Neural cell (in vitro differentiated cells): ENCODE measurements at regions not wholly inside any gene's neighbourhood (a gene's known extent, or its start where the extent isn't known, plus 50 kb on each side); places are given as distances from the start of the nearest gene placed in this dataset.

Experiments
- H2AFZ ChIP-seq: fragments of 200-600, 300-800 bp; sonication (generic), shearing (Covaris generic); 2 replicates; pipeline ENCODE4 v1.6.0; 2014; ENCODE audit warnings: low read depth, mild to moderate bottlenecking, antibody characterized with exemption, low read length, moderate library complexity
- H3F3A ChIP-seq: fragments of 200-600 bp; shearing (Covaris generic); 2 replicates; pipeline ENCODE4 v1.6.1; 2016; ENCODE audit warnings: mild to moderate bottlenecking, moderate library complexity, mixed read lengths, antibody characterized with exemption, low read length; ENCODE audit not compliant: insufficient read depth, poor library complexity, severe bottlenecking
- H3K27ac ChIP-seq: fragments of 200-600, 300-800 bp; sonication (generic), shearing (Covaris generic); 2 replicates; pipeline ENCODE4 v1.5.1; 2014; ENCODE audit warnings: mild to moderate bottlenecking, low read length, moderate library complexity
- H3K27me3 ChIP-seq: fragments of 300-800, 200-600 bp; sonication (generic), shearing (Covaris generic); 2 replicates; pipeline ENCODE4 v1.6.0; 2014; ENCODE audit warnings: mild to moderate bottlenecking, low read depth, low read length, moderate library complexity; ENCODE audit not compliant: insufficient read depth
- H3K36me3 ChIP-seq: fragments of 300-800, 200-600 bp; sonication (generic), shearing (Covaris generic); 2 replicates; pipeline ENCODE4 v1.5.1; 2014; ENCODE audit warnings: mild to moderate bottlenecking, antibody characterized with exemption, low read length, moderate library complexity; ENCODE audit not compliant: insufficient read depth
- H3K4me2 ChIP-seq: fragments of 300-800, 200-600 bp; sonication (generic), shearing (Covaris generic); 2 replicates; pipeline ENCODE4 v1.6.0; 2014; ENCODE audit warnings: mild to moderate bottlenecking, low read length
- H3K4me3 ChIP-seq: fragments of 300-800, 200-600 bp; sonication (generic), shearing (Covaris generic); 2 replicates; pipeline ENCODE4 v1.5.1; 2014; ENCODE audit warnings: mild to moderate bottlenecking, low read length, moderate library complexity
- H3K79me2 ChIP-seq: fragments of 200-600 bp; shearing (Covaris generic); replicated peaks from 2 replicates; pipeline ENCODE4 v1.6.0; 2014; ENCODE audit warnings: mild to moderate bottlenecking, low read length, moderate library complexity; ENCODE audit not compliant: insufficient read depth
- H3K9ac ChIP-seq: fragments of 300-800, 200-600 bp; sonication (generic), shearing (Covaris generic); 2 replicates; pipeline ENCODE4 v1.6.1; 2016; ENCODE audit warnings: mild to moderate bottlenecking, low read length, mixed read lengths
- H3K9me2 ChIP-seq: fragments of 200-600 bp; shearing (Covaris generic); 2 replicates; pipeline ENCODE4 v1.6.1; 2016; ENCODE audit warnings: mild to moderate bottlenecking, low read length, mixed read lengths; ENCODE audit not compliant: insufficient read depth
- H3K9me3 ChIP-seq: fragments of 200-600, 300-800 bp; sonication (generic), shearing (Covaris generic); 2 replicates; pipeline ENCODE4 v1.6.1; 2016; ENCODE audit warnings: mild to moderate bottlenecking, mixed run types, low read length, moderate library complexity, mixed read lengths
- H4K20me1 ChIP-seq: fragments of 200-600 bp; shearing (Covaris generic); 2 replicates; pipeline ENCODE4 v1.6.1; 2016; ENCODE audit warnings: mild to moderate bottlenecking, mixed run types; ENCODE audit not compliant: insufficient read depth
- CTCF ChIP-seq: fragments of 450-650 bp; IDR thresholded peaks from 2 replicates; pipeline ENCODE4 v1.5.1; 2014; ENCODE audit warnings: antibody characterized with exemption, mild to moderate bottlenecking, moderate library complexity; ENCODE audit not compliant: poor library complexity, severe bottlenecking
- EP300 ChIP-seq: fragments of 450-650 bp; conservative IDR thresholded peaks from 2 replicates; pipeline ENCODE4 v1.6.1; 2014; ENCODE audit warnings: antibody characterized with exemption, mild to moderate bottlenecking, moderate library complexity; ENCODE audit not compliant: poor library complexity, severe bottlenecking
- EZH2 ChIP-seq: fragments of 200-600, 300-800 bp; shearing (Covaris generic), sonication (generic); IDR thresholded peaks from 2 replicates; pipeline ENCODE4 v1.6.1; 2014; ENCODE audit warnings: antibody characterized with exemption, low read length, borderline replicate concordance, mild to moderate bottlenecking; ENCODE audit not compliant: insufficient read depth, poor library complexity, severe bottlenecking
- MXI1 ChIP-seq: fragments of 450-650 bp; conservative IDR thresholded peaks from 2 replicates; pipeline ENCODE4 v1.6.1; 2014; ENCODE audit warnings: antibody characterized with exemption, mild to moderate bottlenecking; ENCODE audit not compliant: poor library complexity, severe bottlenecking
- POLR2AphosphoS5 ChIP-seq: IDR thresholded peaks from 2 replicates; pipeline ENCODE4 v1.6.1; 2012
- RAD21 ChIP-seq: fragments of 450-650 bp; conservative IDR thresholded peaks from 2 replicates; pipeline ENCODE4 v1.6.1; 2014; ENCODE audit warnings: antibody characterized with exemption, mild to moderate bottlenecking, moderate library complexity
- REST ChIP-seq: IDR thresholded peaks from 2 replicates; pipeline ENCODE4 v1.6.1; 2012; ENCODE audit warnings: borderline replicate concordance
- SMC3 ChIP-seq: fragments of 450-650 bp; conservative IDR thresholded peaks from 2 replicates; pipeline ENCODE4 v1.6.1; 2014; ENCODE audit warnings: antibody characterized with exemption, mild to moderate bottlenecking, moderate library complexity; ENCODE audit not compliant: poor library complexity
- TAF1 ChIP-seq: IDR thresholded peaks from 2 replicates; pipeline ENCODE4 v1.6.1; 2012; ENCODE audit warnings: low read depth

- Histone ChIP-seq H3K79me2 (no peaks in the 10 kb centered on the region), H3K36me3 (no peaks in the 10 kb centered on the region), H3K9ac (no peak overlapping the region), H3K4me2 (no peak overlapping the region), H3K4me3 (no peak overlapping the region), H3F3A (no peaks in the 10 kb centered on the region), H3K9me3 (no peaks in the 10 kb centered on the region), H3K27me3 (no peaks in the 10 kb centered on the region), H4K20me1 (no peaks in the 10 kb centered on the region), H3K27ac (no peak overlapping the region), H3K9me2 (no peaks in the 10 kb centered on the region), H2AFZ (no peak overlapping the region)
- peak; percentile 81 for TF ChIP-seq RAD21
- peak; percentile 74 for TF ChIP-seq CTCF
- peak; percentile 73 for TF ChIP-seq SMC3
- TF ChIP-seq EZH2: no peak
- no peak for TF ChIP-seq REST
Measured at GRCh38 chr20:59412875-59413284, 112.5 kb downstream of the EDN3 start.

GRCh38 chr20:59413326-59413865 lies 113.0 kb downstream of the EDN3 start:
- no peak overlapping the region for H3K4me3 ChIP-seq
- H3F3A ChIP-seq: no peaks in the 10 kb centered on the region
- H3K9me3 ChIP-seq: no peaks in the 10 kb centered on the region
- no peaks in the 10 kb centered on the region for H3K27me3 ChIP-seq
- H4K20me1 ChIP-seq: no peaks in the 10 kb centered on the region
- H3K36me3 ChIP-seq: no peaks in the 10 kb centered on the region
- H2AFZ ChIP-seq: no peak overlapping the region
- TF ChIP-seq EP300 (no peak), REST (no peak), POLR2AphosphoS5 (no peak), MXI1 (no peak), CTCF (no peak), SMC3 (no peak), TAF1 (no peak)
- no peaks in the 10 kb centered on the region for H3K9me2 ChIP-seq
- no peak overlapping the region for H3K9ac ChIP-seq
- H3K27ac ChIP-seq: no peak overlapping the region
- H3K79me2 ChIP-seq: no peaks in the 10 kb centered on the region
- no peak overlapping the region for H3K4me2 ChIP-seq
